ENCODE measurements at regions not wholly inside any gene's neighbourhood (a gene's known extent, or its start where the extent isn't known, plus 50 kb on each side); places are given as distances from the start of the nearest gene placed in this dataset.

DNA sequence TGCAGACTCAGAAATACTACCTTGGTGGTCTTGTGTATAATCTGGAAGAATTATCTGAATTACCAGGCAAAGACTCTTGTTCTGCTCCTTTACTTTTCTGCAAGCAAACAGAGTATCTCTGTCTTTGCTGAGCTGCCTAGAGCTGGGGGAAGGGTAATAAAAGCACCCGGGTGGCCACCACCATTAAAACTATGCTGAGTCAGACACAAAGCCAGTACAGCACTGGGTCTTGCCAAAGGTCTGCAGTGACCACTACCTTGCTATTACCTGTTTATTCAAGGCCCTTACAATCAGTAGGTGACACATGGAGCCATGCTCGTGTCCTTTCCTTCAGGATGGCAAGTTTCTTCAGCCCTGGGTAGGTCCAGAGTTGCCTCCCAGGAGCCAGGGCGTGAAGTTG, 420.6 kb upstream of the CNTN5 start:
- TF ChIP-seq POLR2AphosphoS5 (IDR thresholded peaks at IDR 0.05; ENCODE audit: low read depth, low read length) (no peak), POLR2A (IDR thresholded peaks at IDR 0.05; ENCODE audit: low read depth, low read length) (no peak), TAF1 (IDR thresholded peaks at IDR 0.05; ENCODE audit: low read depth, low read length) (no peak), POU2F2 (IDR thresholded peaks at IDR 0.05; ENCODE audit: low read depth, low read length) (no peak), SPI1 (IDR thresholded peaks at IDR 0.05; ENCODE audit: low read depth, low read length) (no peak), PAX5 (IDR thresholded peaks at IDR 0.05; ENCODE audit: insufficient read depth, low read length, severe bottlenecking) (no peak)

All from GM12891 (cell line).